IMR-90 (cell line): ENCODE measurements at regions not wholly inside any gene's neighbourhood (a gene's known extent, or its start where the extent isn't known, plus 50 kb on each side); places are given as distances from the start of the nearest gene placed in this dataset.
"Not testable (repeated sequence)": the region's sequence is repeated elsewhere in the genome, so short reads cannot be mapped to it uniquely, and the experiment has no call there.

Experiments
- CEBPB ChIP-seq: IDR thresholded peaks from 2 replicates; pipeline ENCODE4 v1.6.1; 2012; ENCODE audit warnings: low read depth, low read length, improper control_type of control experiment
- FOS ChIP-seq: fragments of 150-350 bp; IDR thresholded peaks from 2 replicates; pipeline ENCODE4 v1.6.1; 2016; ENCODE audit warnings: low read depth, low read length
- MAFK ChIP-seq: IDR thresholded peaks from 2 replicates; pipeline ENCODE4 v1.6.1; 2012; ENCODE audit warnings: low read depth, low read length, improper control_type of control experiment
- MAZ ChIP-seq: IDR thresholded peaks from 2 replicates; pipeline ENCODE4 v1.6.1; 2012; ENCODE audit warnings: low read depth, mild to moderate bottlenecking, low read length, improper control_type of control experiment, moderate library complexity, borderline replicate concordance
- MXI1 ChIP-seq: IDR thresholded peaks from 2 replicates; pipeline ENCODE4 v1.6.1; 2012; ENCODE audit warnings: low read depth, mild to moderate bottlenecking, low read length, moderate library complexity, borderline replicate concordance
- POLR2A ChIP-seq: IDR thresholded peaks from 2 replicates; pipeline ENCODE4 v1.6.1; 2012; ENCODE audit warnings: mild to moderate bottlenecking, low read depth, low read length
- RAD21 ChIP-seq: IDR thresholded peaks from 2 replicates; pipeline ENCODE4 v1.6.1; 2012; ENCODE audit warnings: low read length, improper control_type of control experiment
- RCOR1 ChIP-seq: IDR thresholded peaks from 2 replicates; pipeline ENCODE4 v1.6.1; 2012; ENCODE audit warnings: mild to moderate bottlenecking, low read length, improper control_type of control experiment; ENCODE audit not compliant: insufficient replicate concordance
- RFX5 ChIP-seq: IDR thresholded peaks from 2 replicates; pipeline ENCODE4 v1.8.0; 2012; ENCODE audit warnings: low read depth, mild to moderate bottlenecking, low read length, moderate library complexity
- SMC3 ChIP-seq: fragments of 150-350 bp; IDR thresholded peaks from 2 replicates; pipeline ENCODE4 v1.6.1; 2016; ENCODE audit warnings: low read depth, mild to moderate bottlenecking, antibody characterized with exemption, low read length, moderate library complexity
- TF ChIP-seq, protein P1 (sequence below): conservative IDR thresholded peaks from 2 replicates; pipeline ENCODE4 v1.5.1; 2012; ENCODE audit warnings: mild to moderate bottlenecking, low read depth, low read length, improper control_type of control experiment
- TF ChIP-seq, protein P2 (sequence below): fragments of 150-350 bp; IDR thresholded peaks from 2 replicates; pipeline ENCODE4 v1.6.1; 2016; ENCODE audit warnings: low read depth, mild to moderate bottlenecking, low read length, moderate library complexity, borderline replicate concordance
- TF ChIP-seq, protein P3 (sequence below): fragments of 150-350 bp; IDR thresholded peaks from 2 replicates; pipeline ENCODE4 v1.6.1; 2017; ENCODE audit warnings: mild to moderate bottlenecking, antibody characterized with exemption, low read length, low read depth

DNA sequence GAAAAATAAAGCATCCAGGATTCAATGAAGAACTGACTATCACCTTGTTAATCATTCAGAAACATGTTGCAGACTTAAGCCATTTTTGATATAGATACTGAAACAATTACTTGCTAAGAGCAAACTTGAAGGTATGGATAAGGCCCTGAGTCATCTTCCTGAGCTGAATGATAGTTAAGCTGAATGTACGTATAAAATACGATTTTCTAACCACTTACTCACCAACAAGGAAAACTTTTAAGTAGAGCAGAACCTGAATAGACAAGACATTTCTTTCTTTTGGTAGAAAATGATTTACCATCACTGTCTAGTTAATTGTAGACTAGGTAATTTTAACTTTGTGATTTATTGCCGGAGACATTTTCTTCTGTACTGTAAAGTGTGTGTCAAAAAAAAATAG, 261.2 kb downstream of the RTP5 start:
- not testable (repeated sequence) for TF ChIP-seq POLR2A, RCOR1, FOS, MAFK, RFX5, RAD21, CEBPB, MAZ, MXI1, SMC3
- TF ChIP-seq, protein P1, sequence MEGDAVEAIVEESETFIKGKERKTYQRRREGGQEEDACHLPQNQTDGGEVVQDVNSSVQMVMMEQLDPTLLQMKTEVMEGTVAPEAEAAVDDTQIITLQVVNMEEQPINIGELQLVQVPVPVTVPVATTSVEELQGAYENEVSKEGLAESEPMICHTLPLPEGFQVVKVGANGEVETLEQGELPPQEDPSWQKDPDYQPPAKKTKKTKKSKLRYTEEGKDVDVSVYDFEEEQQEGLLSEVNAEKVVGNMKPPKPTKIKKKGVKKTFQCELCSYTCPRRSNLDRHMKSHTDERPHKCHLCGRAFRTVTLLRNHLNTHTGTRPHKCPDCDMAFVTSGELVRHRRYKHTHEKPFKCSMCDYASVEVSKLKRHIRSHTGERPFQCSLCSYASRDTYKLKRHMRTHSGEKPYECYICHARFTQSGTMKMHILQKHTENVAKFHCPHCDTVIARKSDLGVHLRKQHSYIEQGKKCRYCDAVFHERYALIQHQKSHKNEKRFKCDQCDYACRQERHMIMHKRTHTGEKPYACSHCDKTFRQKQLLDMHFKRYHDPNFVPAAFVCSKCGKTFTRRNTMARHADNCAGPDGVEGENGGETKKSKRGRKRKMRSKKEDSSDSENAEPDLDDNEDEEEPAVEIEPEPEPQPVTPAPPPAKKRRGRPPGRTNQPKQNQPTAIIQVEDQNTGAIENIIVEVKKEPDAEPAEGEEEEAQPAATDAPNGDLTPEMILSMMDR, result not testable (repeated sequence)
- TF ChIP-seq, protein P2, sequence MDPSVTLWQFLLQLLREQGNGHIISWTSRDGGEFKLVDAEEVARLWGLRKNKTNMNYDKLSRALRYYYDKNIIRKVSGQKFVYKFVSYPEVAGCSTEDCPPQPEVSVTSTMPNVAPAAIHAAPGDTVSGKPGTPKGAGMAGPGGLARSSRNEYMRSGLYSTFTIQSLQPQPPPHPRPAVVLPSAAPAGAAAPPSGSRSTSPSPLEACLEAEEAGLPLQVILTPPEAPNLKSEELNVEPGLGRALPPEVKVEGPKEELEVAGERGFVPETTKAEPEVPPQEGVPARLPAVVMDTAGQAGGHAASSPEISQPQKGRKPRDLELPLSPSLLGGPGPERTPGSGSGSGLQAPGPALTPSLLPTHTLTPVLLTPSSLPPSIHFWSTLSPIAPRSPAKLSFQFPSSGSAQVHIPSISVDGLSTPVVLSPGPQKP, result not testable (repeated sequence)
- TF ChIP-seq, protein P3, sequence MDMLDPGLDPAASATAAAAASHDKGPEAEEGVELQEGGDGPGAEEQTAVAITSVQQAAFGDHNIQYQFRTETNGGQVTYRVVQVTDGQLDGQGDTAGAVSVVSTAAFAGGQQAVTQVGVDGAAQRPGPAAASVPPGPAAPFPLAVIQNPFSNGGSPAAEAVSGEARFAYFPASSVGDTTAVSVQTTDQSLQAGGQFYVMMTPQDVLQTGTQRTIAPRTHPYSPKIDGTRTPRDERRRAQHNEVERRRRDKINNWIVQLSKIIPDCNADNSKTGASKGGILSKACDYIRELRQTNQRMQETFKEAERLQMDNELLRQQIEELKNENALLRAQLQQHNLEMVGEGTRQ, result not testable (repeated sequence)
